ENCODE measurements at regions not wholly inside any gene's neighbourhood (a gene's known extent, or its start where the extent isn't known, plus 50 kb on each side); places are given as distances from the start of the nearest gene placed in this dataset.
A peak's percentile ranks its signal among the peaks of the same experiment; 100 is the strongest.
"Not testable (repeated sequence)": the region's sequence is repeated elsewhere in the genome, so short reads cannot be mapped to it uniquely, and the experiment has no call there.

GRCh38 chr1:101410048-101410878 is 173.4 kb downstream of the S1PR1 start:
- H3K36me3 ChIP-seq (ENCODE audit: insufficient read depth, low read length, poor library complexity, severe bottlenecking): no peaks in the 10 kb centered on the region
- intact Hi-C loops (cut with micrococcal nuclease; ENCODE audit: unreplicated experiment): no loop called here
- no peak overlapping the region for H3K4me3 ChIP-seq (ENCODE audit: low read depth, low read length, poor library complexity, severe bottlenecking)
- ChIA-PET CTCF (no interaction called here), POLR2A (ENCODE audit: low non-redundant PET) (interaction anchor here (0.6 kb wide), 1 partner anchor 970 kb away, joined by 3 read pairs; no protein-coding TSS in a partner anchor)
- BruUV-seq (replicated peaks): no TSS peak
- H3K27me3 ChIP-seq (replicated peaks; ENCODE audit: insufficient read depth, low read depth, low read length, poor library complexity): no peaks in the 10 kb centered on the region
- TF ChIP-seq EZH2 (IDR thresholded peaks at IDR 0.05; ENCODE audit: borderline replicate concordance, low read depth, low read length, poor library complexity, severe bottlenecking) (no peak), CTCF (conservative IDR thresholded peaks at IDR 0.05; ENCODE audit: low read depth, low read length) (no peak)
- no peaks in the 10 kb centered on the region for H3K4me1 ChIP-seq (ENCODE audit: insufficient read depth, low read length, poor library complexity, severe bottlenecking)
- H3K9me3 ChIP-seq (ENCODE audit: low read depth, low read length, poor library complexity, severe bottlenecking): no peaks in the 10 kb centered on the region
- DNase-seq (ENCODE audit: low spot score): peak; percentile 44
- no peak overlapping the region for H3K27ac ChIP-seq (ENCODE audit: low read depth, low read length, poor library complexity, severe bottlenecking)

GRCh38 chr1:101420406-101420805 is 183.6 kb downstream of the S1PR1 start:
- ChIA-PET POLR2A (ENCODE audit: low non-redundant PET) (no interaction called here), CTCF (no interaction called here)
- no peak overlapping the region for H3K27ac ChIP-seq (ENCODE audit: low read depth, low read length, poor library complexity, severe bottlenecking)
- H3K27me3 ChIP-seq (replicated peaks; ENCODE audit: insufficient read depth, low read depth, low read length, poor library complexity): no peaks in the 10 kb centered on the region
- no peak for DNase-seq (ENCODE audit: low spot score)
- no peaks in the 10 kb centered on the region for H3K36me3 ChIP-seq (ENCODE audit: insufficient read depth, low read length, poor library complexity, severe bottlenecking)
- BruUV-seq (replicated peaks): no TSS peak
- H3K4me3 ChIP-seq (ENCODE audit: low read depth, low read length, poor library complexity, severe bottlenecking): no peak overlapping the region
- TF ChIP-seq CTCF (conservative IDR thresholded peaks at IDR 0.05; ENCODE audit: low read depth, low read length) (no peak), EZH2 (IDR thresholded peaks at IDR 0.05; ENCODE audit: borderline replicate concordance, low read depth, low read length, poor library complexity, severe bottlenecking) (no peak)
- intact Hi-C loops (cut with micrococcal nuclease; ENCODE audit: unreplicated experiment): no loop called here
- H3K4me1 ChIP-seq (ENCODE audit: insufficient read depth, low read length, poor library complexity, severe bottlenecking): no peaks in the 10 kb centered on the region
- H3K9me3 ChIP-seq (ENCODE audit: low read depth, low read length, poor library complexity, severe bottlenecking): no peaks in the 10 kb centered on the region

- H3K27ac ChIP-seq (ENCODE audit: low read depth, low read length, poor library complexity, severe bottlenecking); H3K9me3 ChIP-seq (ENCODE audit: low read depth, low read length, poor library complexity, severe bottlenecking); DNase-seq (ENCODE audit: low spot score); BruUV-seq (replicated peaks); H3K36me3 ChIP-seq (ENCODE audit: insufficient read depth, low read length, poor library complexity, severe bottlenecking); CTCF ChIA-PET; H3K4me1 ChIP-seq (ENCODE audit: insufficient read depth, low read length, poor library complexity, severe bottlenecking); H3K4me3 ChIP-seq (ENCODE audit: low read depth, low read length, poor library complexity, severe bottlenecking); H3K27me3 ChIP-seq (replicated peaks; ENCODE audit: insufficient read depth, low read depth, low read length, poor library complexity); intact Hi-C loops (cut with micrococcal nuclease; ENCODE audit: unreplicated experiment); POLR2A ChIA-PET (ENCODE audit: low non-redundant PET): not testable (repeated sequence)
Measured at GRCh38 chr1:101428083-101428482, 191.3 kb downstream of the S1PR1 start.

- ChIA-PET POLR2A (ENCODE audit: low non-redundant PET) (no interaction called here), CTCF (no interaction called here)
- H3K4me1 ChIP-seq (ENCODE audit: insufficient read depth, low read length, poor library complexity, severe bottlenecking): no peaks in the 10 kb centered on the region
- H3K9me3 ChIP-seq (ENCODE audit: low read depth, low read length, poor library complexity, severe bottlenecking): no peaks in the 10 kb centered on the region
- no TSS peak for BruUV-seq (replicated peaks)
- no peak overlapping the region for H3K4me3 ChIP-seq (ENCODE audit: low read depth, low read length, poor library complexity, severe bottlenecking)
- no peaks in the 10 kb centered on the region for H3K36me3 ChIP-seq (ENCODE audit: insufficient read depth, low read length, poor library complexity, severe bottlenecking)
- H3K27me3 ChIP-seq (replicated peaks; ENCODE audit: insufficient read depth, low read depth, low read length, poor library complexity): peaks cover 4% of the 10 kb centered on the region
- no peak for DNase-seq (ENCODE audit: low spot score)
- intact Hi-C loops (cut with micrococcal nuclease; ENCODE audit: unreplicated experiment): no loop called here
- no peak overlapping the region for H3K27ac ChIP-seq (ENCODE audit: low read depth, low read length, poor library complexity, severe bottlenecking)
- TF ChIP-seq EZH2 (IDR thresholded peaks at IDR 0.05; ENCODE audit: borderline replicate concordance, low read depth, low read length, poor library complexity, severe bottlenecking) (no peak), CTCF (conservative IDR thresholded peaks at IDR 0.05; ENCODE audit: low read depth, low read length) (no peak)
Measured at GRCh38 chr1:101428562-101428961, 191.7 kb downstream of the S1PR1 start.
